HCT116 (cell line): ENCODE measurements at regions not wholly inside any gene's neighbourhood (a gene's known extent, or its start where the extent isn't known, plus 50 kb on each side); places are given as distances from the start of the nearest gene placed in this dataset.

Source experiments
- ATAC-seq: fragments of 200-7000 bp; cut with Tn5 transposase; 2 replicates; pipeline ENCODE4 v1.9.1; 2020; ENCODE audit warnings: mild to moderate bottlenecking, moderate library complexity
- BruUV-seq: library from RNA; stranded (reverse); fragments of 400-500 nt; replicated peaks from 2 replicates; lab custom pipeline; 2021; lab: Mats Ljungman, UMichigan
- CTCF ChIA-PET: fragments of 300-600 bp; sonication (Branson Sonifier 250); formaldehyde crosslinking; loops from one replicate; lab custom pipeline; 2021; ENCODE audit warnings: antibody characterized with exemption; lab: Charles Lee
- POLR2A ChIA-PET: fragments of 300-600, 350-600 bp; sonication (Branson Sonifier 250); formaldehyde crosslinking; loops from one replicate; lab custom pipeline; 2021; ENCODE audit warnings: antibody characterized with exemption; lab: Charles Lee
- RAD21 ChIA-PET, 2 experiments: fragments of 300-600 bp; sonication (Branson Sonifier 250); formaldehyde crosslinking; loops; one replicate each; lab custom pipeline; 2023; ENCODE audit warnings: low total read pairs in 2 of 2; ENCODE audit not compliant: uncharacterized antibody in 2 of 2, unreplicated experiment in 2 of 2, low non-redundant PET in 1 of 2; lab: Charles Lee
- DNase-seq: peaks from one replicate; pipeline ENCODE4 v3.0.0-alpha.2; 2010; ENCODE audit warnings: low read depth, low spot score
- H2AFZ ChIP-seq: fragments of 200-600 bp; shearing (Covaris generic), sonication (generic); 2 replicates; pipeline ENCODE4 v1.6.1; 2017; ENCODE audit warnings: low read depth, mixed run types, mixed read lengths, antibody characterized with exemption, low read length; ENCODE audit not compliant: poor library complexity, severe bottlenecking
- H3K27ac ChIP-seq: 2 replicates; pipeline ENCODE4 v1.5.1; 2012; ENCODE audit warnings: low read depth, low read length
- H3K27me3 ChIP-seq: fragments of 200-600 bp; sonication (generic); 2 replicates; pipeline ENCODE4 v1.6.1; 2016; ENCODE audit warnings: mixed run types, low read length, mixed read lengths; ENCODE audit not compliant: insufficient read depth
- H3K36me3 ChIP-seq, 2 experiments: fragments of 200-500 bp in 1 of 2; fragments of 200-600 bp in 1 of 2; sonication (Bioruptor generic) in 1 of 2; sonication (generic) in 1 of 2; 2 replicates each; pipeline versions ENCODE4 v1.5.1 to v1.6.1; 2014 to 2016; ENCODE audit warnings: low read length in 2 of 2, inconsistent platforms in 1 of 2, mixed read lengths in 1 of 2, mixed run types in 1 of 2; ENCODE audit not compliant: insufficient read depth in 2 of 2, control insufficient read depth in 1 of 2
- H3K4me1 ChIP-seq, 2 experiments: fragments of 200-600 bp in 1 of 2; sonication (generic) in 1 of 2; 2 replicates each; pipeline versions ENCODE4 v1.5.1 to v1.6.1; 2012 to 2017; ENCODE audit warnings: low read length in 2 of 2, inconsistent platforms in 1 of 2, mild to moderate bottlenecking in 1 of 2, mixed read lengths in 1 of 2, mixed run types in 1 of 2, moderate library complexity in 1 of 2; ENCODE audit not compliant: insufficient read depth in 2 of 2, control insufficient read depth in 1 of 2
- H3K4me2 ChIP-seq: fragments of 200-600 bp; sonication (generic); 2 replicates; pipeline ENCODE4 v1.6.1; 2017; ENCODE audit warnings: mixed run types, low read length, mixed read lengths
- H3K4me3 ChIP-seq, 2 experiments: fragments of 200-600 bp in 1 of 2; sonication (generic) in 1 of 2; replicated peaks in 1 of 2; 2 replicates each; pipeline ENCODE4 v1.5.1; 2011 to 2016; ENCODE audit warnings: low read length in 2 of 2, control low read depth in 1 of 2, low read depth in 1 of 2, mild to moderate bottlenecking in 1 of 2, mixed read lengths in 1 of 2, mixed run types in 1 of 2
- H3K79me2 ChIP-seq: fragments of 200-600 bp; sonication (generic); 2 replicates; pipeline ENCODE4 v1.6.1; 2017; ENCODE audit warnings: mild to moderate bottlenecking, mixed run types, low read length, moderate library complexity, mixed read lengths; ENCODE audit not compliant: insufficient read depth
- H3K9ac ChIP-seq: fragments of 200-600 bp; sonication (generic); 2 replicates; pipeline ENCODE4 v1.6.1; 2016; ENCODE audit warnings: low read length, mixed read lengths
- H3K9me2 ChIP-seq: fragments of 200-600 bp; sonication (generic), shearing (Covaris generic); 2 replicates; pipeline ENCODE4 v1.6.1; 2017; ENCODE audit warnings: mixed run types, mild to moderate bottlenecking, moderate library complexity; ENCODE audit not compliant: insufficient read depth
- H3K9me3 ChIP-seq, 2 experiments: fragments of 200-500 bp in 1 of 2; fragments of 200-600 bp in 1 of 2; sonication (Bioruptor generic) in 1 of 2; sonication (generic) in 1 of 2; 2 replicates each; pipeline ENCODE4 v1.6.1; 2014 to 2017; ENCODE audit warnings: low read length in 2 of 2, mixed read lengths in 2 of 2, inconsistent platforms in 1 of 2, low read depth in 1 of 2, mild to moderate bottlenecking in 1 of 2, mixed run types in 1 of 2, moderate library complexity in 1 of 2; ENCODE audit not compliant: control insufficient read depth in 1 of 2, insufficient read depth in 1 of 2
- H4K20me1 ChIP-seq: fragments of 200-600 bp; sonication (generic), shearing (Covaris generic); 2 replicates; pipeline ENCODE4 v1.6.1; 2017; ENCODE audit warnings: mixed run types, mild to moderate bottlenecking, moderate library complexity; ENCODE audit not compliant: insufficient read depth
- CEBPB ChIP-seq: IDR thresholded peaks from 2 replicates; pipeline ENCODE4 v1.6.1; 2012; ENCODE audit warnings: low read depth
- ELF1 ChIP-seq: IDR thresholded peaks from 2 replicates; pipeline ENCODE4 v1.6.1; 2012; ENCODE audit warnings: low read depth, borderline replicate concordance
- EZH2 ChIP-seq: fragments of 200-600 bp; sonication (generic); IDR thresholded peaks from 2 replicates; pipeline ENCODE4 v1.6.1; 2017; ENCODE audit warnings: antibody characterized with exemption, mixed run types
- EZH2phosphoT487 ChIP-seq: fragments of 200-600 bp; IDR thresholded peaks from 2 replicates; pipeline ENCODE4 v1.6.1; 2018; ENCODE audit warnings: antibody characterized with exemption, borderline replicate concordance
- FOSL1 ChIP-seq: IDR thresholded peaks from 2 replicates; pipeline ENCODE4 v1.6.1; 2012; ENCODE audit warnings: low read depth
- POLR2AphosphoS5 ChIP-seq: IDR thresholded peaks from 2 replicates; pipeline ENCODE4 v1.6.1; 2011; ENCODE audit warnings: mild to moderate bottlenecking, low read depth, low read length, moderate library complexity
- SP1 ChIP-seq: IDR thresholded peaks from 2 replicates; pipeline ENCODE4 v1.6.1; 2012; ENCODE audit warnings: low read depth
- SRF ChIP-seq: IDR thresholded peaks from 2 replicates; pipeline ENCODE4 v1.6.1; 2012; ENCODE audit warnings: low read depth
- YY1 ChIP-seq: IDR thresholded peaks from 2 replicates; pipeline ENCODE4 v1.6.1; 2011; ENCODE audit warnings: low read length, low read depth, moderate library complexity, mild to moderate bottlenecking; ENCODE audit not compliant: insufficient replicate concordance; ENCODE audit errors: extremely low read depth
- ZFX ChIP-seq: fragments of 450-650 bp; IDR thresholded peaks from 2 replicates; pipeline ENCODE4 v1.6.1; 2017
- intact Hi-C: fragments of 100-400 bp; cut with micrococcal nuclease; formaldehyde crosslinking; loops from 2 replicates; pipeline ENCODE4 v1.10.0; 2022
- TF ChIP-seq, protein P1 (sequence below), 3 experiments: fragments of 200-600 bp in 1 of 3; sonication (generic) in 1 of 3; IDR thresholded peaks in 2 of 3; conservative IDR thresholded peaks in 1 of 3; 2 replicates each; pipeline ENCODE4 v1.5.1; 2012 to 2017; ENCODE audit warnings: low read depth in 2 of 3, low read length in 2 of 3, antibody characterized with exemption in 1 of 3, borderline replicate concordance in 1 of 3, control low read depth in 1 of 3, mild to moderate bottlenecking in 1 of 3, mixed read lengths in 1 of 3, mixed run types in 1 of 3, moderate library complexity in 1 of 3; ENCODE audit not compliant: insufficient read depth in 1 of 3
- TF ChIP-seq, protein P2 (sequence below): IDR thresholded peaks from 2 replicates; pipeline ENCODE4 v1.6.1; 2011; ENCODE audit warnings: mild to moderate bottlenecking, low read length, moderate library complexity; ENCODE audit not compliant: insufficient replicate concordance; ENCODE audit errors: extremely low read depth
- TF ChIP-seq, protein P3 (sequence below): IDR thresholded peaks from 2 replicates; pipeline ENCODE4 v1.6.1; 2012

DNA sequence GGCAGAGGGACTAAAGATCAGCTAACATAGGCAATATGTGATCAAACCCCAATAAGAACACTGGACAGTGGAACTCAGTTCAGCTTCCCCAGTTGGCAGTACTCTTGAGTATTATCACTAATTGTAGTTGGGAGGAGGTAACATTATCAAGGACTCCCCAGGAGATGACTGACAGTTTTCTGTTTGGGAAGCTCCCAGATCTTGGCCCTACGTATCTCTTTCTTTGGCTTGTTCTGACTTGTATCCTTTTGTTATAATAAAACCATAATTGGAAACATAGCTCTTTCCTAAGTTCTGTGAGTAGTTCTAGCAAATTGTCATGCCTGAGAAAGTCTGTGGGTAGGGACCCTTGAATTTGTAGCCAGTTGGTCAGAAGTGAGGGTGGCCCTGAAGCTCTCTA lies 316.4 kb downstream of the ZNF621 start:
- CTCF ChIA-PET, result no interaction called here
- Histone ChIP-seq H3K4me1 (no peaks in the 10 kb centered on the region), H3K79me2 (no peaks in the 10 kb centered on the region), H3K27ac (no peak overlapping the region), H3K9me2 (no peaks in the 10 kb centered on the region), H3K27me3 (no peaks in the 10 kb centered on the region), H2AFZ (no peak overlapping the region)
- RAD21 ChIA-PET, result no interaction called here
- no peak for TF ChIP-seq SP1
- no peak for TF ChIP-seq POLR2AphosphoS5
- no peak for TF ChIP-seq YY1
- TF ChIP-seq, protein P1, sequence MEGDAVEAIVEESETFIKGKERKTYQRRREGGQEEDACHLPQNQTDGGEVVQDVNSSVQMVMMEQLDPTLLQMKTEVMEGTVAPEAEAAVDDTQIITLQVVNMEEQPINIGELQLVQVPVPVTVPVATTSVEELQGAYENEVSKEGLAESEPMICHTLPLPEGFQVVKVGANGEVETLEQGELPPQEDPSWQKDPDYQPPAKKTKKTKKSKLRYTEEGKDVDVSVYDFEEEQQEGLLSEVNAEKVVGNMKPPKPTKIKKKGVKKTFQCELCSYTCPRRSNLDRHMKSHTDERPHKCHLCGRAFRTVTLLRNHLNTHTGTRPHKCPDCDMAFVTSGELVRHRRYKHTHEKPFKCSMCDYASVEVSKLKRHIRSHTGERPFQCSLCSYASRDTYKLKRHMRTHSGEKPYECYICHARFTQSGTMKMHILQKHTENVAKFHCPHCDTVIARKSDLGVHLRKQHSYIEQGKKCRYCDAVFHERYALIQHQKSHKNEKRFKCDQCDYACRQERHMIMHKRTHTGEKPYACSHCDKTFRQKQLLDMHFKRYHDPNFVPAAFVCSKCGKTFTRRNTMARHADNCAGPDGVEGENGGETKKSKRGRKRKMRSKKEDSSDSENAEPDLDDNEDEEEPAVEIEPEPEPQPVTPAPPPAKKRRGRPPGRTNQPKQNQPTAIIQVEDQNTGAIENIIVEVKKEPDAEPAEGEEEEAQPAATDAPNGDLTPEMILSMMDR (IDR thresholded peaks at IDR 0.05 in 2 of 3, conservative IDR thresholded peaks at IDR 0.05 in 1 of 3; ENCODE audit: borderline replicate concordance in 1 of 3, insufficient read depth in 1 of 3, low read depth in 2 of 3, low read length in 2 of 3), result no peak
- TF ChIP-seq, all 23 proteins: peak for 0
- Histone ChIP-seq H3K9me3 (no peaks in the 10 kb centered on the region), H4K20me1 (no peaks in the 10 kb centered on the region), H3K36me3 (no peaks in the 10 kb centered on the region), H3K4me3 (no peak overlapping the region), H3K9ac (no peak overlapping the region), H3K4me2 (no peak overlapping the region)
- POLR2A ChIA-PET, result no interaction called here
- DNase-seq (no peak), ATAC-seq (no peak)
- intact Hi-C loops, result no loop called here
- BruUV-seq, result no TSS peak

DNA sequence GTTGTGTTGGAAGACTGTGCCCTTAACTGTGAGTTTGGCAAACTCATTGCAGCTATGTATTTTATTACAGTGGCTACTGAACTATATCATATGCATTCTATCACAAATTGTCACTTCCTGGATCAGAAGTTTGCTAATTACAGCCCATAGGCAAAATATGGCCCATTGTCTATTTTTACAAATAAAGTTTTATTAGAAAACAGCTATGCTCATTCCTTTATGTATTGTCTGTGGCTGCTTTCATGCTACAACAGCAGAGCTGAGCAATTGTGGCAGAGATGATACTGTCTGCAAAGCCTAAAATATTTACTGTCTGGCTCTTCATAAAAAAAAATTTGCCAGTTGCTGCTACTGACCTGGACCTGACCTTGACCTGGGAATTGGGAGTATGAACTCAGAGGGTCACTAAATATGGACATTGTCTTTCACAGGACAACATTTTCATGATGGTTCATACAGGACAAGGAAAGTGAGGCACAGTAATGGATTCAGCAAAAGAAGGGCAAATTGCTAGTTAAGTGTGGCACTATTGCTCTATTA lies 316.9 kb downstream of the ZNF621 start:
- ChIA-PET CTCF (no interaction called here), POLR2A (no interaction called here), RAD21 (no interaction called here)
- ATAC-seq (no peak), DNase-seq (no peak)
- H3K9me2 ChIP-seq, result no peaks in the 10 kb centered on the region
- no peak overlapping the region for H2AFZ ChIP-seq
- H3K4me1 ChIP-seq, result no peaks in the 10 kb centered on the region
- H4K20me1 ChIP-seq, result no peaks in the 10 kb centered on the region
- no TSS peak for BruUV-seq
- no peaks in the 10 kb centered on the region for H3K79me2 ChIP-seq
- no peaks in the 10 kb centered on the region for H3K36me3 ChIP-seq
- no peak overlapping the region for H3K27ac ChIP-seq
- H3K4me3 ChIP-seq, result no peak overlapping the region
- no peak overlapping the region for H3K4me2 ChIP-seq
- H3K9ac ChIP-seq, result no peak overlapping the region
- intact Hi-C loops, result no loop called here
- no peaks in the 10 kb centered on the region for H3K9me3 ChIP-seq
- peaks cover 4% of the 10 kb centered on the region; the same call in 1 of the 2 replicates for H3K27me3 ChIP-seq
- TF ChIP-seq CEBPB (no peak), EZH2phosphoT487 (no peak), EZH2 (no peak), ZFX (no peak), FOSL1 (no peak), ELF1 (no peak), SRF (no peak), POLR2AphosphoS5 (no peak), YY1 (no peak)
- TF ChIP-seq, protein P2, sequence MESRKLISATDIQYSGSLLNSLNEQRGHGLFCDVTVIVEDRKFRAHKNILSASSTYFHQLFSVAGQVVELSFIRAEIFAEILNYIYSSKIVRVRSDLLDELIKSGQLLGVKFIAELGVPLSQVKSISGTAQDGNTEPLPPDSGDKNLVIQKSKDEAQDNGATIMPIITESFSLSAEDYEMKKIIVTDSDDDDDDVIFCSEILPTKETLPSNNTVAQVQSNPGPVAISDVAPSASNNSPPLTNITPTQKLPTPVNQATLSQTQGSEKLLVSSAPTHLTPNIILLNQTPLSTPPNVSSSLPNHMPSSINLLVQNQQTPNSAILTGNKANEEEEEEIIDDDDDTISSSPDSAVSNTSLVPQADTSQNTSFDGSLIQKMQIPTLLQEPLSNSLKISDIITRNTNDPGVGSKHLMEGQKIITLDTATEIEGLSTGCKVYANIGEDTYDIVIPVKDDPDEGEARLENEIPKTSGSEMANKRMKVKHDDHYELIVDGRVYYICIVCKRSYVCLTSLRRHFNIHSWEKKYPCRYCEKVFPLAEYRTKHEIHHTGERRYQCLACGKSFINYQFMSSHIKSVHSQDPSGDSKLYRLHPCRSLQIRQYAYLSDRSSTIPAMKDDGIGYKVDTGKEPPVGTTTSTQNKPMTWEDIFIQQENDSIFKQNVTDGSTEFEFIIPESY, result no peak
- TF ChIP-seq, protein P1 (IDR thresholded peaks at IDR 0.05 in 2 of 3, conservative IDR thresholded peaks at IDR 0.05 in 1 of 3; ENCODE audit: borderline replicate concordance in 1 of 3, insufficient read depth in 1 of 3, low read depth in 2 of 3, low read length in 2 of 3), result no peak
- TF ChIP-seq, protein P3, sequence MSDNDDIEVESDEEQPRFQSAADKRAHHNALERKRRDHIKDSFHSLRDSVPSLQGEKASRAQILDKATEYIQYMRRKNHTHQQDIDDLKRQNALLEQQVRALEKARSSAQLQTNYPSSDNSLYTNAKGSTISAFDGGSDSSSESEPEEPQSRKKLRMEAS, result no peak
